Trophoblast cell (in vitro differentiated cells and primary cell): ENCODE measurements at regions not wholly inside any gene's neighbourhood (a gene's known extent, or its start where the extent isn't known, plus 50 kb on each side); places are given as distances from the start of the nearest gene placed in this dataset.

Source experiments
- DNase-seq, 2 donors: peaks; one replicate each; pipeline ENCODE4 v3.0.0-alpha.2; 2016
- H2AFZ ChIP-seq: 2 replicates; pipeline ENCODE4 v1.6.1; 2013; ENCODE audit warnings: low read length, moderate library complexity, mild to moderate bottlenecking; ENCODE audit not compliant: insufficient read depth, poor library complexity
- H2AK5ac ChIP-seq: 2 replicates; pipeline ENCODE4 v1.6.1; 2013; ENCODE audit warnings: mild to moderate bottlenecking, low read length
- H2BK120ac ChIP-seq: 2 replicates; pipeline ENCODE4 v1.6.1; 2013; ENCODE audit warnings: low read length, mild to moderate bottlenecking, moderate library complexity; ENCODE audit not compliant: insufficient read depth, poor library complexity
- H2BK12ac ChIP-seq: 2 replicates; pipeline ENCODE4 v1.6.1; 2013; ENCODE audit warnings: mild to moderate bottlenecking, low read length, moderate library complexity
- H2BK5ac ChIP-seq: 2 replicates; pipeline ENCODE4 v1.6.1; 2013; ENCODE audit warnings: low read length, low read depth, moderate library complexity, mild to moderate bottlenecking; ENCODE audit not compliant: poor library complexity
- H3K14ac ChIP-seq: 2 replicates; pipeline ENCODE4 v1.6.1; 2013; ENCODE audit warnings: mild to moderate bottlenecking, low read length
- H3K18ac ChIP-seq: 2 replicates; pipeline ENCODE4 v1.6.1; 2013; ENCODE audit warnings: mild to moderate bottlenecking, low read length
- H3K23ac ChIP-seq: 2 replicates; pipeline ENCODE4 v1.6.1; 2013; ENCODE audit warnings: low read length
- H3K27ac ChIP-seq: 2 replicates; pipeline ENCODE4 v1.5.1; 2013; ENCODE audit warnings: low read depth, mild to moderate bottlenecking, inconsistent platforms, low read length, moderate library complexity
- H3K27me3 ChIP-seq: 2 replicates; pipeline ENCODE4 v1.6.1; 2013; ENCODE audit warnings: inconsistent platforms, mild to moderate bottlenecking, low read length, moderate library complexity; ENCODE audit not compliant: insufficient read depth
- H3K36me3 ChIP-seq, 2 experiments: 1 replicate in 1 of 2; 2 replicates in 1 of 2; pipeline ENCODE4 v1.6.1; 2013; ENCODE audit warnings: low read length in 2 of 2, mild to moderate bottlenecking in 2 of 2, moderate library complexity in 1 of 2; ENCODE audit not compliant: insufficient read depth in 2 of 2, control insufficient read depth in 1 of 2
- H3K4ac ChIP-seq: 2 replicates; pipeline ENCODE4 v1.6.1; 2013; ENCODE audit warnings: low read depth, mild to moderate bottlenecking, low read length, moderate library complexity
- H3K4me1 ChIP-seq, 2 experiments: 1 replicate in 1 of 2; 2 replicates in 1 of 2; pipeline ENCODE4 v1.6.1; 2013; ENCODE audit warnings: low read length in 2 of 2, mild to moderate bottlenecking in 2 of 2, moderate library complexity in 1 of 2; ENCODE audit not compliant: insufficient read depth in 2 of 2, control insufficient read depth in 1 of 2
- H3K4me2 ChIP-seq: 2 replicates; pipeline ENCODE4 v1.6.1; 2013; ENCODE audit warnings: inconsistent platforms, mild to moderate bottlenecking, low read length, moderate library complexity
- H3K4me3 ChIP-seq: 2 replicates; pipeline ENCODE4 v1.5.1; 2013; ENCODE audit warnings: mild to moderate bottlenecking, low read depth, low read length, inconsistent platforms
- H3K79me1 ChIP-seq: one replicate; pipeline ENCODE4 v1.6.1; 2013; ENCODE audit warnings: low read length
- H3K79me2 ChIP-seq: 2 replicates; pipeline ENCODE4 v1.6.1; 2013; ENCODE audit warnings: low read length, mild to moderate bottlenecking; ENCODE audit not compliant: control insufficient read depth, insufficient read depth, poor library complexity
- H3K9ac ChIP-seq: 2 replicates; pipeline ENCODE4 v1.6.1; 2013; ENCODE audit warnings: mild to moderate bottlenecking, low read length
- H3K9me3 ChIP-seq: 2 replicates; pipeline ENCODE4 v1.6.1; 2013; ENCODE audit warnings: low read depth, mild to moderate bottlenecking, control low read depth, inconsistent platforms, low read length; ENCODE audit not compliant: insufficient read depth
- H4K12ac ChIP-seq: 2 replicates; pipeline ENCODE4 v1.6.1; 2013; ENCODE audit warnings: low read depth, mild to moderate bottlenecking, low read length, moderate library complexity
- H4K8ac ChIP-seq: 2 replicates; pipeline ENCODE4 v1.6.1; 2013; ENCODE audit warnings: low read depth, mild to moderate bottlenecking, low read length, moderate library complexity
- H4K91ac ChIP-seq: one replicate; pipeline ENCODE4 v1.6.1; 2013; ENCODE audit warnings: low read depth, mild to moderate bottlenecking, low read length, moderate library complexity
- WGBS: extraction: QIAGEN DNeasy Blood & Tissue Kit; methylation state at CpG from one replicate; pipeline ENCODE4 v1.1.7; 2013; ENCODE audit warnings: missing lambda C conversion rate; ENCODE audit not compliant: insufficient read length, insufficient coverage; ENCODE audit errors: extremely low coverage; 5-methylcytosine and 5-hydroxymethylcytosine counted together

DNA sequence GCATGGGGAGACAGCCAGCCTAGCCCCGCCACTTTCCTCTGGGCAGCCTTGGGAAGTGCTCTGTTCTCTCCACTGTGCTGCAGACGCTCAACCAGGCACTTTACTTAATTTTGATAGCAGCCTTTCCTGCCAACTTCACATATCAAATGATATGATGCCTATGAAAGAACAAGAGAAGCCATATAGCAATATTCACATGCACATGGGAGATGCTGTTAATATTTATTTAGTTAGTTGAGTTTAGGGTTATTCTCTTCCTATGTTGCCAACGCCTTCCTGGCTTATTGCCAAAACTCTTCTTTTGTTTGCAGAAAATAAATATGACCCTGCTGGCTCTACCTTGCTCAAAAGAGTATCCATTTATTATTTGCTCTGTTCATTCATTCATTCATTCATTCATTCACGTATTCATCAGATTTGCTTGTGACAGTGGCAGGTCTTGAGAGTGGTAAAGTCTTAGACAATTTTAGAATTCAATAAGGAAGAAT is 99.3 kb downstream of the GATA6 start:
- no CpG with 5 or more reads among the region's 4 CpGs for WGBS

GRCh38 chr18:22267697-22268096 is 98.3 kb downstream of the GATA6 start:
- Histone ChIP-seq H2AK5ac (no peak overlapping the region), H4K8ac (no peak overlapping the region), H3K4me2 (no peak overlapping the region), H2BK5ac (no peak overlapping the region), H3K27ac (no peak overlapping the region), H3K14ac (no peak overlapping the region), H3K4ac (no peak overlapping the region), H4K12ac (no peak overlapping the region), H3K18ac (no peak overlapping the region), H3K27me3 (no peaks in the 10 kb centered on the region), H3K9ac (no peak overlapping the region), H3K79me2 (no peaks in the 10 kb centered on the region), H2AFZ (no peak overlapping the region), H3K9me3 (no peaks in the 10 kb centered on the region), H4K91ac (no peak overlapping the region), H3K23ac (no peak overlapping the region), H2BK120ac (no peak overlapping the region), H2BK12ac (no peak overlapping the region), H3K4me3 (no peak overlapping the region), H3K36me3 (no peaks in the 10 kb centered on the region), H3K4me1 (no peaks in the 10 kb centered on the region), H3K79me1 (no peaks in the 10 kb centered on the region)
- DNase-seq, result no peak
- no CpG with 5 or more reads among the region's 8 CpGs for WGBS

More for the DNA sequence above, 99.3 kb downstream of the GATA6 start:
- H3K14ac ChIP-seq, result no peak overlapping the region
- no peak overlapping the region for H3K4ac ChIP-seq
- no peak overlapping the region for H2AFZ ChIP-seq
- H3K4me1 ChIP-seq, result no peaks in the 10 kb centered on the region
- no peak overlapping the region for H3K9ac ChIP-seq
- no peak for DNase-seq
- no peaks in the 10 kb centered on the region for H3K27me3 ChIP-seq
- no peak overlapping the region for H3K23ac ChIP-seq
- no peak overlapping the region for H2AK5ac ChIP-seq
- H3K18ac ChIP-seq, result no peak overlapping the region
- H4K91ac ChIP-seq, result no peak overlapping the region
- no peak overlapping the region for H2BK5ac ChIP-seq
- no peak overlapping the region for H2BK12ac ChIP-seq
- H3K9me3 ChIP-seq, result no peaks in the 10 kb centered on the region
- H4K12ac ChIP-seq, result no peak overlapping the region
- no peak overlapping the region for H3K4me3 ChIP-seq
- H3K79me1 ChIP-seq, result no peaks in the 10 kb centered on the region
- no peak overlapping the region for H2BK120ac ChIP-seq
- no peak overlapping the region for H4K8ac ChIP-seq
- H3K27ac ChIP-seq, result no peak overlapping the region
- H3K36me3 ChIP-seq, result no peaks in the 10 kb centered on the region
- H3K79me2 ChIP-seq, result no peaks in the 10 kb centered on the region
- no peak overlapping the region for H3K4me2 ChIP-seq

DNA sequence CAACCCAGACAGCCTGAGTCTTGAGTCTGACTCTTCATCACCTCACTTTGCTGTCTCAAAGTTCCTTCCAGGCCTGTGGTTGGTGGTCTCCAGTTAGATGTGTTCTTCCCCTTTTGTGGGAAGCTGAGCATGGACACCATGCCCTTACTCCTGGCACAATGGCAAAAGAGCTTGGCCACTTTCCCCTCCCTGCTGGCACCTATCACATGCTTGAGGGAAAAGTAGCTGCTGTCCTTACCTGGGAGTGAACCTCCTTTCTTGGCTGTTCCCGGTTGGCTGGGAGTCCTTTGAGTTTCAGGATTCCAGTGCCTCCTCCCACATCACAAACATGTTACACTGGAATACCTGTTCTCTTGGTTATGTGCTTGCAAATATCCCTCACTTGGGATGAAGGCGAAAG is 97.8 kb downstream of the GATA6 start:
- H4K12ac ChIP-seq, result no peak overlapping the region
- no peak for DNase-seq
- no peak overlapping the region for H3K27ac ChIP-seq
- H3K9ac ChIP-seq, result no peak overlapping the region
- no peaks in the 10 kb centered on the region for H3K79me1 ChIP-seq
- no peaks in the 10 kb centered on the region for H3K27me3 ChIP-seq
- no peak overlapping the region for H4K8ac ChIP-seq
- no peak overlapping the region for H3K18ac ChIP-seq
- no CpG with 5 or more reads among the region's 2 CpGs for WGBS
- no peaks in the 10 kb centered on the region for H3K79me2 ChIP-seq
- H2BK5ac ChIP-seq, result no peak overlapping the region
- H3K14ac ChIP-seq, result no peak overlapping the region
- no peak overlapping the region for H2BK120ac ChIP-seq
- H2AFZ ChIP-seq, result no peak overlapping the region
- no peak overlapping the region for H3K4me3 ChIP-seq
- no peak overlapping the region for H2AK5ac ChIP-seq
- H3K4me2 ChIP-seq, result no peak overlapping the region
- no peaks in the 10 kb centered on the region for H3K36me3 ChIP-seq
- no peak overlapping the region for H2BK12ac ChIP-seq
- H3K4ac ChIP-seq, result no peak overlapping the region
- H4K91ac ChIP-seq, result no peak overlapping the region
- no peak overlapping the region for H3K23ac ChIP-seq
- no peaks in the 10 kb centered on the region for H3K9me3 ChIP-seq
- H3K4me1 ChIP-seq, result no peaks in the 10 kb centered on the region

GRCh38 chr18:22265838-22266237 is 96.4 kb downstream of the GATA6 start:
- H4K8ac ChIP-seq, result no peak overlapping the region
- H3K27ac ChIP-seq, result no peak overlapping the region
- no CpG with 5 or more reads among the region's 4 CpGs for WGBS
- no peak overlapping the region for H2BK120ac ChIP-seq
- H3K79me1 ChIP-seq, result no peaks in the 10 kb centered on the region
- H2BK12ac ChIP-seq, result no peak overlapping the region
- no peaks in the 10 kb centered on the region for H3K9me3 ChIP-seq
- no peak overlapping the region for H2BK5ac ChIP-seq
- no peak overlapping the region for H3K14ac ChIP-seq
- H3K23ac ChIP-seq, result no peak overlapping the region
- H3K27me3 ChIP-seq, result no peaks in the 10 kb centered on the region
- no peaks in the 10 kb centered on the region for H3K36me3 ChIP-seq
- no peak overlapping the region for H3K18ac ChIP-seq
- H3K9ac ChIP-seq, result no peak overlapping the region
- no peak overlapping the region for H2AK5ac ChIP-seq
- H4K12ac ChIP-seq, result no peak overlapping the region
- no peak overlapping the region for H4K91ac ChIP-seq
- no peak overlapping the region for H3K4me2 ChIP-seq
- H3K4me3 ChIP-seq, result no peak overlapping the region
- no peak for DNase-seq
- H2AFZ ChIP-seq, result no peak overlapping the region
- H3K4ac ChIP-seq, result no peak overlapping the region
- no peaks in the 10 kb centered on the region for H3K4me1 ChIP-seq
- no peaks in the 10 kb centered on the region for H3K79me2 ChIP-seq
